ENCODE measurements at regions not wholly inside any gene's neighbourhood (a gene's known extent, or its start where the extent isn't known, plus 50 kb on each side); places are given as distances from the start of the nearest gene placed in this dataset.

GRCh38 chr20:56826705-56827665 is 197.9 kb downstream of the TFAP2C start:
- H3K4me3 ChIP-seq (ENCODE audit: low read length) = no peak overlapping the region
- H3K9ac ChIP-seq (ENCODE audit: low read length) = no peak overlapping the region
- no peak overlapping the region for H3K4me2 ChIP-seq (ENCODE audit: low read length)
- no peak overlapping the region for H2BK120ac ChIP-seq (ENCODE audit: low read depth, low read length)
- no peak overlapping the region for H2BK15ac ChIP-seq (replicated peaks; ENCODE audit: low read depth)
- H3K27ac ChIP-seq (ENCODE audit: low read depth, low read length) = no peak overlapping the region
- no peak overlapping the region for H3K4ac ChIP-seq (ENCODE audit: low read depth, low read length)
- no peaks in the 10 kb centered on the region for H3K27me3 ChIP-seq (ENCODE audit: insufficient read depth, low read length, poor library complexity)
- H3K4me1 ChIP-seq (ENCODE audit: control insufficient read depth, low read depth, low read length) = no peaks in the 10 kb centered on the region
- no peak overlapping the region for H2BK5ac ChIP-seq (ENCODE audit: low read length)
- no peaks in the 10 kb centered on the region for H3K79me1 ChIP-seq (ENCODE audit: low read length)
- no peak overlapping the region for H2AK5ac ChIP-seq (ENCODE audit: low read length)
- H3K79me2 ChIP-seq (ENCODE audit: control insufficient read depth, insufficient read depth, low read length) = no peaks in the 10 kb centered on the region
- H3K18ac ChIP-seq (ENCODE audit: low read length) = no peak overlapping the region
- no peak overlapping the region for H3K56ac ChIP-seq (ENCODE audit: low read length)
- DNase-seq = no peak
- H4K5ac ChIP-seq (ENCODE audit: low read length) = no peak overlapping the region
- H3K36me3 ChIP-seq (ENCODE audit: control insufficient read depth, insufficient read depth, low read length) = no peaks in the 10 kb centered on the region
- no peak overlapping the region for H4K8ac ChIP-seq (ENCODE audit: low read depth, low read length)
- H3K23ac ChIP-seq (ENCODE audit: low read length) = no peak overlapping the region
- no CpG with 5 or more reads among the region's 22 CpGs for WGBS (ENCODE audit: extremely low coverage, insufficient coverage, low lambda C conversion rate)

DNA sequence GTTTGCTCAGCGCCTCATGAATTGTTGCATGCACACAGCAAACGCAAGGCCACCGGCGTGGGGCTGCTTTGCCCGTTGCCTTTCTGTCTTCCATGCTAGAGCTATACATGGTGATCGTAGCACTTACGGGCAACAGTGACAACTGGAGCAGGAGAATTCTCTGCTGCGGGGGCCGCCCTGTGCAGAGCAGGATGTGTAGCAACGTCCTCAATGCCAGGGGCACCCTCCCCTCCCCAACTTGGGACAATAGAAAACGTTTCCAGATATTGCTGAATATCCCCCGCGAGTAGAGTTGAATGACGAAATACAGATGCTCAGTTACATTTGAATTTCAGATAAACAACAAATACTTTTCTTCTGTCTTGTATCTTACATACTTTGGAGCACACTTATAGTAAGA is 198.7 kb downstream of the TFAP2C start:
- Histone ChIP-seq H3K27ac (ENCODE audit: low read depth, low read length) (no peak overlapping the region), H2AK5ac (ENCODE audit: low read length) (no peak overlapping the region)
- WGBS (ENCODE audit: extremely low coverage, insufficient coverage, low lambda C conversion rate) = no CpG with 5 or more reads among the region's 14 CpGs

GRCh38 chr20:56828402-56828801 is 199.3 kb downstream of the TFAP2C start:
- Histone ChIP-seq H3K36me3 (ENCODE audit: control insufficient read depth, insufficient read depth, low read length) (no peaks in the 10 kb centered on the region), H3K4me1 (ENCODE audit: control insufficient read depth, low read depth, low read length) (no peaks in the 10 kb centered on the region), H2AK5ac (ENCODE audit: low read length) (no peak overlapping the region), H4K5ac (ENCODE audit: low read length) (no peak overlapping the region), H2BK15ac (replicated peaks; ENCODE audit: low read depth) (no peak overlapping the region), H2BK120ac (ENCODE audit: low read depth, low read length) (no peak overlapping the region), H4K8ac (ENCODE audit: low read depth, low read length) (no peak overlapping the region), H3K4ac (ENCODE audit: low read depth, low read length) (no peak overlapping the region), H3K79me1 (ENCODE audit: low read length) (no peaks in the 10 kb centered on the region), H2BK5ac (ENCODE audit: low read length) (no peak overlapping the region), H3K4me2 (ENCODE audit: low read length) (no peak overlapping the region), H3K79me2 (ENCODE audit: control insufficient read depth, insufficient read depth, low read length) (no peaks in the 10 kb centered on the region), H3K4me3 (ENCODE audit: low read length) (no peak overlapping the region), H3K27ac (ENCODE audit: low read depth, low read length) (no peak overlapping the region), H3K23ac (ENCODE audit: low read length) (no peak overlapping the region), H3K27me3 (ENCODE audit: insufficient read depth, low read length, poor library complexity) (no peaks in the 10 kb centered on the region), H3K9ac (ENCODE audit: low read length) (no peak overlapping the region), H3K18ac (ENCODE audit: low read length) (no peak overlapping the region), H3K56ac (ENCODE audit: low read length) (no peak overlapping the region)
- no CpG with 5 or more reads among the region's 9 CpGs for WGBS (ENCODE audit: extremely low coverage, insufficient coverage, low lambda C conversion rate)
- no peak for DNase-seq

More for the DNA sequence above, 198.7 kb downstream of the TFAP2C start:
- Histone ChIP-seq H3K4me1 (ENCODE audit: control insufficient read depth, low read depth, low read length) (no peaks in the 10 kb centered on the region), H4K5ac (ENCODE audit: low read length) (no peak overlapping the region), H3K36me3 (ENCODE audit: control insufficient read depth, insufficient read depth, low read length) (no peaks in the 10 kb centered on the region), H3K79me2 (ENCODE audit: control insufficient read depth, insufficient read depth, low read length) (no peaks in the 10 kb centered on the region), H3K23ac (ENCODE audit: low read length) (no peak overlapping the region), H3K27me3 (ENCODE audit: insufficient read depth, low read length, poor library complexity) (no peaks in the 10 kb centered on the region), H3K79me1 (ENCODE audit: low read length) (no peaks in the 10 kb centered on the region), H3K18ac (ENCODE audit: low read length) (no peak overlapping the region), H2BK120ac (ENCODE audit: low read depth, low read length) (no peak overlapping the region), H4K8ac (ENCODE audit: low read depth, low read length) (no peak overlapping the region), H2BK15ac (replicated peaks; ENCODE audit: low read depth) (no peak overlapping the region), H2BK5ac (ENCODE audit: low read length) (no peak overlapping the region), H3K4ac (ENCODE audit: low read depth, low read length) (no peak overlapping the region), H3K9ac (ENCODE audit: low read length) (no peak overlapping the region), H3K4me3 (ENCODE audit: low read length) (no peak overlapping the region), H3K4me2 (ENCODE audit: low read length) (no peak overlapping the region), H3K56ac (ENCODE audit: low read length) (no peak overlapping the region)
- no peak for DNase-seq

- Histone ChIP-seq H2AK5ac (ENCODE audit: low read length) (no peak overlapping the region), H3K4ac (ENCODE audit: low read depth, low read length) (no peak overlapping the region), H3K4me1 (ENCODE audit: control insufficient read depth, low read depth, low read length) (peaks cover 2% of the 10 kb centered on the region), H3K18ac (ENCODE audit: low read length) (no peak overlapping the region), H4K5ac (ENCODE audit: low read length) (no peak overlapping the region), H2BK15ac (replicated peaks; ENCODE audit: low read depth) (no peak overlapping the region), H3K27me3 (ENCODE audit: insufficient read depth, low read length, poor library complexity) (no peaks in the 10 kb centered on the region), H3K36me3 (ENCODE audit: control insufficient read depth, insufficient read depth, low read length) (no peaks in the 10 kb centered on the region), H3K56ac (ENCODE audit: low read length) (peak overlapping the region; percentile 51), H3K79me1 (ENCODE audit: low read length) (no peaks in the 10 kb centered on the region), H3K79me2 (ENCODE audit: control insufficient read depth, insufficient read depth, low read length) (no peaks in the 10 kb centered on the region), H3K27ac (ENCODE audit: low read depth, low read length) (no peak overlapping the region), H3K4me2 (ENCODE audit: low read length) (peak overlapping the region; percentile 22), H3K4me3 (ENCODE audit: low read length) (no peak overlapping the region), H4K8ac (ENCODE audit: low read depth, low read length) (no peak overlapping the region), H3K23ac (ENCODE audit: low read length) (no peak overlapping the region), H3K9ac (ENCODE audit: low read length) (no peak overlapping the region), H2BK5ac (ENCODE audit: low read length) (no peak overlapping the region), H2BK120ac (ENCODE audit: low read depth, low read length) (no peak overlapping the region)
- peak; percentile 59 for DNase-seq
- WGBS (ENCODE audit: extremely low coverage, insufficient coverage, low lambda C conversion rate) = no CpG with 5 or more reads among the region's 17 CpGs
Measured at GRCh38 chr20:56829788-56830385, 200.8 kb downstream of the TFAP2C start.

GRCh38 chr20:56831795-56832194 is 202.7 kb downstream of the TFAP2C start:
- Histone ChIP-seq H3K4me2 (ENCODE audit: low read length) (no peak overlapping the region), H3K27me3 (ENCODE audit: insufficient read depth, low read length, poor library complexity) (no peaks in the 10 kb centered on the region), H2BK120ac (ENCODE audit: low read depth, low read length) (no peak overlapping the region), H3K23ac (ENCODE audit: low read length) (no peak overlapping the region), H3K27ac (ENCODE audit: low read depth, low read length) (no peak overlapping the region), H4K5ac (ENCODE audit: low read length) (no peak overlapping the region), H2BK15ac (replicated peaks; ENCODE audit: low read depth) (no peak overlapping the region), H4K8ac (ENCODE audit: low read depth, low read length) (no peak overlapping the region), H3K9ac (ENCODE audit: low read length) (no peak overlapping the region), H2AK5ac (ENCODE audit: low read length) (no peak overlapping the region), H3K79me1 (ENCODE audit: low read length) (no peaks in the 10 kb centered on the region), H3K56ac (ENCODE audit: low read length) (no peak overlapping the region), H3K4ac (ENCODE audit: low read depth, low read length) (no peak overlapping the region), H3K4me3 (ENCODE audit: low read length) (no peak overlapping the region), H3K36me3 (ENCODE audit: control insufficient read depth, insufficient read depth, low read length) (no peaks in the 10 kb centered on the region), H3K4me1 (ENCODE audit: control insufficient read depth, low read depth, low read length) (peaks cover 2% of the 10 kb centered on the region), H3K79me2 (ENCODE audit: control insufficient read depth, insufficient read depth, low read length) (no peaks in the 10 kb centered on the region), H2BK5ac (ENCODE audit: low read length) (no peak overlapping the region), H3K18ac (ENCODE audit: low read length) (no peak overlapping the region)
- no peak for DNase-seq
- no CpG with 5 or more reads among the region's 4 CpGs for WGBS (ENCODE audit: extremely low coverage, insufficient coverage, low lambda C conversion rate)
